Amniotic epithelial cell (primary cell): ENCODE measurements at regions not wholly inside any gene's neighbourhood (a gene's known extent, or its start where the extent isn't known, plus 50 kb on each side); places are given as distances from the start of the nearest gene placed in this dataset.
"Not testable (repeated sequence)": the region's sequence is repeated elsewhere in the genome, so short reads cannot be mapped to it uniquely, and the experiment has no call there.

Source experiments
- DNase-seq: peaks from one replicate; pipeline ENCODE4 v3.0.0-alpha.2; 2010; ENCODE audit warnings: low read depth

- DNase-seq: no peak
Observed at GRCh38 chr9:90061187-90061586, 456.4 kb downstream of the GADD45G start.

GRCh38 chr9:90062982-90063381, 458.2 kb downstream of the GADD45G start:
- no peak for DNase-seq

GRCh38 chr9:90064248-90064647, 459.4 kb downstream of the GADD45G start:
- DNase-seq: no peak

DNA sequence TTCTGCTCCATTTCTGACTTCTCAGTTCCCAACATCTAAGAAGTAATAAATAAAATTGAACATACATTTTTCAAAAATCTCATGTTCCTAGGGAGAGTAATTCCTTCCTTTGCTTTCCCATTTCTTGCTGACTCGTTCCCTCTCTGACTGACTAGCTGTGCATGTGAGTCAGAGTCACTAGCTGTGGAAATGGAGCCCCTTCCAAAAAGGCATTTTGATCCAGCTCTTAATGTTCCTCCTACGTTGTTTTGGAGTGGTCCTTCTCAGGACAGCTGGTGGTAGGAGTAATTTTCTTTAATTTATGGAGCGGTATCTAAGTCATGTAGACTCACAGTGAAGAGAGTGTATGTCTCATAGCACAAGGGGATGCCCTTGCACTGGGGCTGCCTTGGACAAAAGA, 460.2 kb downstream of the GADD45G start:
- DNase-seq: no peak

DNA sequence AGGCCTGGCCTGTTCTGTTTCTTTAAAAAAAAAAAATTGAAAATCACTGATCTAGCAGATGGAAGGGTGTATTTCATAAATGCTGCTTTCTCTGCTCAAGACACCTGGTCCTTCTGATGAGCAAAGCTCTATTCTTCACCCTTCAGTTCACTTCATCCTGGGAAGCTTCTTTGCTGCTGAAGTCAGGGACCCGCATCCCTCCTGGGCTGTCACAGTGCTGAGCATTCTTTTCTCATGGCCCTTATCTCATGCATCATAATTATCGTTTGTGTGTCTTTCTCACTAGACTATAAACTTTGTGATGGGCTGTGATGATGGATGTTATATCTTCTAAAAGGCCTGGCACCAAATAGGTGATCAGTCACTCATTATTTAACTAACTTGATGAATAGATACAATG, 461.0 kb downstream of the GADD45G start:
- DNase-seq: no peak

DNA sequence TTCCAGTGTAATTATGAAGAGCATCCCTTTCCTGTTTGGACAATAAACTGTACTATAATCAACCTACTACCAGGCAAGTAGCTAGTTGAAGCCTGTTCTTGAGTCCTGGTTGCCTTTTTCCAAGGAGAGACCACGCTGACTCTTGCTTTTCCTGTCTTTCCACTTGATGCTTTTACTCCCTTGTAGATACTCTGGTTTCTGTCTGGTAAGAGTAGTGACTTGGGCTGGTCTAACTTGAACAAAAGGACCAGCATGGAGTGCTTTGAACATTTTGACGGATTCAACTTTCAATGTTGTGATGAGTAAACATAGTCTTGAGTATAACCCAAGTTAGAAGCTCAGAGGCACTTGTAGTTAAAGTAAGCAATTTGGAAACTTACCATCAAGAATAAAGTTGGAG, 464.3 kb downstream of the GADD45G start:
- DNase-seq: no peak

- DNase-seq: no peak
Observed at GRCh38 chr9:90070056-90070455, 465.2 kb downstream of the GADD45G start.

- no peak for DNase-seq
Observed at GRCh38 chr9:90070469-90070868, 465.7 kb downstream of the GADD45G start.

DNA sequence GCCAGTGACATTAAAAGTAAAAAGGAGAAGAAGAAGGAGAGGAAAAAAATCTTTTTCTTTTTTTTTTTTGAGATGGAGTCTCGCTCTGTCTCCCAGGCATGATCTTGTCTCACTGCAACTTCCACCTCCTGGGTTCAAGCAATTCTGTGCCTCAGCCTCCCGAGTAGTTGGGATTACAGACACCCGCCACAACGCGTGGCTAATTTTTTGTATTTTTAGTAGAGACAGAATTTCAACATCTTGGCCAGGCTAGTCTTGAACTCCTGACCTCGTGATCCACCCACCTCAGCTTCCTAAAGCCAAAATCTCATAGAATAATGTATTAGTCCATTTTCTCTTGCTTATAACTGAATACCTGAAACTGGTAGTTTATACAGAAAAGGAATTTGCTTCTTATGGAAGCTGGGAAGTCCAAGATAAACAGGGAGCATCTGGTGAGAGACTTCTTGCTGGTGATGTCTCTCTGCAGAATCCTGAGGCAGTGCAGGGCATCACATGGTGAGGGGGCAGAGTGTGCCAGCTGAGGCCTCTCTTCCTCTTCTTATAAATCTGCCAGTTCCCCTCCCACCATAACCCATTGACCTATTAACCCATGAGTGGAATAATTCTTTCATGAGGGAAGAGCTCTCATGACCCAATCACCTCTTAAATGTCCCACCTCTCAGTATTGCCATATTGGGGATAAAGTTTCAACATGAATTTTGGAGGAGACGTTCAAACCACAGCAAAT, 466.3 kb downstream of the GADD45G start:
- DNase-seq: no peak

DNA sequence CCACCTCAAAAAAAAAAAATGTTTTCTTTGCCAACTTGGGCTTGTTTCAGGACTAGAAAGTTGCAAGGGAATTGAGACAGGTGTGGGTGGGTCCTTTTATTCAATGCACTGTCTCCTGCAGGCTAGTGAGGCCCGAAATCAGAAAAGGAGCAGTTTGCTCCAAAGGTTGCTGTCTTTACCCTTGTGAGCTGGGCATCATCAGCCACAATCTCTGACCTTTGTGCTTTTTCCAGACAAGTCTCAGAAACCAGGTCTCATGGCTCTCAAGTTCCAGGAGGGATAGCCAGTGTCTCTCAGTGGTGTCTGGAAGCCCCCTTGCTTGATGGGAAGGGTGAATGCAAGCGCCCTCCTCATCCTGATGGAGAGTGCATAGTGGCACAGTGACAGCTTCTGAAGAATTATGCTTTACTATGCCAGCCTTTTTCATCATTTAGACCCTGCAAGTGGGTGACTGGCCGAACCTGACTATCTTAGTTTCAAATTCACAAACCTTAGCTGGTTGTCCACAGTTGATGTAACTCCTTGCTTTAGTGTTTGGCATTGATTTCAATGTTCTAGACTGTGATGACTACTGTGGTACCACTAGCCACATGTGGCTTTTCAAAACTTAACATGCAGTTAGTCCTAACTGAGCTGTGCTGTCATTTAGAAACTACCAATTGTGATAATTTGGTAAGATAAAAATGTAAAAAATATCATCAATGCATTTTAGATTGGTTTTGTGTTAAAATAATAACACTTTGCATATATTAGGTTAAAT, 468.6 kb downstream of the GADD45G start:
- DNase-seq: no peak

- DNase-seq: no peak
Observed at GRCh38 chr9:90074316-90074962, 469.6 kb downstream of the GADD45G start.

DNA sequence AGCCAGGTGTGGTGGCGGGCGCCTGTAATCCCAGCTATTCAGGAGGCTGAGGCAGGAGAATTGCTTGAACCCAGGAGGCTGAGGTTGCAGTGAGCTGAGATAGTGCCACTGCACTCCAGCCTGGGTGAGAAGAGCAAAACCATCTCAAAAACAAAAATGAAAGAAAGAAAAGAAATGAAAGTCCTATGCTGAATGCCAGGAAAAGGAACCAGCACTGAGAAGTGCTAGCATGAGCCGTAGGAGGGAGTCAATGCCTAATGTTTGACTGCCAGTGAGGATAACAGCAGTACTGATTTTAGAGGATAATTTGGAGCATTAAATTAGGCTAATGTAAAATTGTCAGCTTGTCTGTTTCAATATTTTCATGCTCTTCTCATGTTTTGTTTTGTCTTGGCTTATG, 472.8 kb downstream of the GADD45G start:
- DNase-seq: not testable (repeated sequence)

DNA sequence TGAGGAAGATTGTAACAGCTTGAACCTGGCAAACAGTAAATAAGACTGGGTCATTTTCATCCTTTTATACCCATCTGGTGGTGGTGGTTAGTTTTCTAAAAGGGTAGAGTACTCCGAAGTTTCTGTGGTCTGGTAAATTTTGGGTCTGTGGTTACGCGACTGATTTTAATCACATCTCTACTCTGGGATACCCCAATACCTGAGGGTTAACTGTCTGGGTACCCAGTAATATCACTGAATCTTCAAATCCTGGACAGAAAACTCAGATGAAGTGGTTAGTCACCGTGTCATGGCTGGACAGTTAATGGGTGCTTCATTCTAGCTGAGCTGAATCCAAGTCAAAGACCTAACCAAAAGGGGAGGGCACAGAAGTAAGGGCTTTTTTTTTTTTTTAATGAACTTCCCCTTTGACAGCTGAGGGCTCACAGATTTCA, 474.2 kb downstream of the GADD45G start:
- DNase-seq: no peak

GRCh38 chr9:90085633-90086032, 480.8 kb downstream of the GADD45G start:
- no peak for DNase-seq

DNA sequence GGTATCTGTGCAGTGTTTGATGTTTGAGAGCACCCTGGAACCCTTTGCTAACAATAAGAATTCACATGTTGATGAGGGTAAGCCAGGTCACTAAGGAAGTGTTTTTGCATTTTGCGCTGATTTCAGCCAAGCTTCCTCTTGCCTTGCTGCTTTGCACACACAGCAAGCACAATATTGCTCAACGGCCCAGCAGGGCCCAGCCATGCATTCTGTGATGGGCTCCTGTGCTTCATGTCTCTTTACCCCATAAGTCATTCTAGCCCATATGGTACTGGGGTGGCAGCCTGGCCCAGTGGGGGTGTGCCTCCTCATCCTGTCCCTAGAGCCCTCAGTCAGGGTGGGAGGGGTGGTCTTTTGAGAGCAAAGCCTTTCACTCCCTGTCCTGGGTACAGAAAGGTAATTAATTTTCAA, 481.3 kb downstream of the GADD45G start:
- no peak for DNase-seq

DNA sequence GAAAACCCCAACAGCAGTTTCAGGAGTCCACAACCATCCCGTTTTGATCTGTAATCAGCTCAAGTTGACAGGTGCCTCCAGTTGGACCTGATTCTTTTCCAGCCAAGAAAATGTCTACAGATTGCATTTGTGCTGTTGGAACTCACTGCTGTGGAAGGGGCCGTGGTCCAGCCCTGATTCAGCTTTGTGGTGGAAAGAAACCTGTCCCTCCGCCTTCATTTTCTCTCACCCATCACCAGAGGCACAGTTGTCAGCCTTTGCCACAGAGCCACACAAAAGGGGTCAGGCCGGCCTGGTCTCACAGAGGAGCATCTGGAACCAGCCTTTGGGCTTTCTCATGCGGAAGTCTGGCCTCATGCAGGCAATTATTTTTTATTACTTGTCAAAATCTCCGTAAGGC, 483.6 kb downstream of the GADD45G start:
- DNase-seq: no peak

GRCh38 chr9:90088856-90089255, 484.0 kb downstream of the GADD45G start:
- no peak for DNase-seq

DNA sequence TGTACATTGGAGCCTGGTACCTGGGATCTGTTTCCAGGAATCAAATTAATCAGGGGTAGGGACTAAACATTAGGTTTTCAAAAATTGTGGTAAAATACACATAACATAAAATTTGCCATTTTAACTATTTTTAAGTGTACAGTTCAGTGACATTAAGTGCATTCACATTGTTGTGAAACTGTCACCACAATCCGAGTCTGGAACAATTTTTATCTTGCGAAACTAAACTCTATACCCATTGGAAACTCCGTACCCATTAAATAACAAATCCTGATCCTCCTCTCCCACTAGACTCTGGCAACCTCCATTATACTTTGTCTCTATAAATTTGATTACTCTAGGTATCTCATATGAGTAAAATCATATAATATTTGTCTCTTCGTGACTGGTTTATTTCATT, 486.2 kb downstream of the GADD45G start:
- no peak for DNase-seq

DNA sequence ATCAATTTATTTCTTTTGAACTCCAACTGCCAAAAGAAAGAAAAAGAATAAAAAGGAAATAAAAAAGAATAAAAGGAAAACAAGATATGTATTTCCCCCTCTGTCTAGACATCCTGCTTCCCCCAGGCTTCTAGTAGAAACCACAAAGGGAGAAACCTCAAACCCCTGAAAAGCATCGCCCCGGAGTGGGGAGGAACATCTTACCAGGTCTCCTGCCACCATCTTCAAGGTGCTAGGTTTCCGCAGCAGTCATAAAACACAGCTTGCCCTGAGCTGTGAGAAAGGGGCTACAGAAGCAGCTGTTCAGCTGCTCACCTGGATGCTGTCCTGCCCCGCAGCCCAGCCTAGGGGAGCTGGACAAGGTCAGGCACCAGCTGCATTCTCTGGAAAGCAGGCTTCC, 487.7 kb downstream of the GADD45G start:
- no peak for DNase-seq

DNA sequence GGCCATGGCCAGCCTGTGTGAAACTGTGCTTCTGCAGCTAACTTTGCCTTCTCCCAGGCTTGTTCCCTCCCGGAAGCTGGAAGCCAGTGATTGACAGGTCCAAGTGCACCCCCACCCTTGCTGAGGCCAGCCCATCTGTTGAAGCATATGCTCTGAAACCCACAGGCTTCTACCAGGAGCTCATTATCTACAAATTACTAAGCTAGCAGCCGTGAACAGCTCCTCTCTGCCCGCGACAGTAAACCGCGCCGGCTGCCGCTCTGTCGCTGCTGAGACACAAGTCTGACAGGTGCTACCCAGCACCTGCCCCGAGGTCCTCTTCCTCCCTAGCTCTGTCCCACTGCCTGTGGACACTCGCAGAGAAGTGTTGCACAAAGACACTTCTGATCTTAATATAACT, 490.9 kb downstream of the GADD45G start:
- no peak for DNase-seq

DNA sequence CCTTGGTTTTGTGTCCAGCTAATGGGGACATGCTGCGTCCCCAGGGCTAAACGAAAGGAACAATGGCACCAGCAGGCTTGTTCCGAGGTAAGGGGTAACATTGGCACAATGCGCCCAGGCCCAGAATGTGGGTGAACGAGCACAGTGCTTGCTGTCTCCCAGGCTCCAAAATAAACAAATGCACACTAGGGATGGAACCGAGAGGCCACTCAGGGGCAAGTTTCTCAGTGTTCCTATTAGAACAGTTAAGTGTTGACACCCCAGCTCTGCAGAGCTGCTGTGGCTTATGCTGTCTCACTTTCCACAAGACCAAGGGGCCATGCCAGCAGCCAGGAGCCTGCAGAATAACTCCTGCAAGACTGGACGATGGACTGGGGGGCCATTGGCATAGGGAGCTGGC, 492.4 kb downstream of the GADD45G start:
- DNase-seq: no peak

DNA sequence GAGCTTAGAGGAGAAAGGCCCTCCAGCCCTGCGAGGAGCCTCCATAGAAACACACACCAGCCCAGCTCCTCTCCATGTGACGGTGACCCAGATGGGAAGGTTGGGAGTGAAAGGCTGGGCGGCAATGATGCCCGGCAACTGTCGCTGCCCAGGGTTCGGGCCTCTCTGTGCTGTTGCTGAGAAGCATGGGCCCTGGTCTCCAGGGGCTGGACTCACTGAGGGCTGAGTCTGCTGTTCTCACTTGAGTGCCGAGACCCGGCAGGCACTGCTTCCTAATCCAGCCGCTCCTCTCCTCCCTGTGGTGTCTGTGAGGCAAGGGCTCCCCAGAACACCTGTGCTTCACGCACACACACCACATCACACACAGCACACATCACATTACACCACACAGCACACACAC, 493.6 kb downstream of the GADD45G start:
- no peak for DNase-seq
